Endometrium (tissue), 2 donors: ENCODE measurements at regions not wholly inside any gene's neighbourhood (a gene's known extent, or its start where the extent isn't known, plus 50 kb on each side); places are given as distances from the start of the nearest gene placed in this dataset.

Experiments used
- FAIRE-seq: peaks from 2 replicates; lab custom pipeline; 2012; peaks lifted over from hg19 to GRCh38; lab: Jason Lieb, UNC
- donor health status: control.
- donor health status: control.

DNA sequence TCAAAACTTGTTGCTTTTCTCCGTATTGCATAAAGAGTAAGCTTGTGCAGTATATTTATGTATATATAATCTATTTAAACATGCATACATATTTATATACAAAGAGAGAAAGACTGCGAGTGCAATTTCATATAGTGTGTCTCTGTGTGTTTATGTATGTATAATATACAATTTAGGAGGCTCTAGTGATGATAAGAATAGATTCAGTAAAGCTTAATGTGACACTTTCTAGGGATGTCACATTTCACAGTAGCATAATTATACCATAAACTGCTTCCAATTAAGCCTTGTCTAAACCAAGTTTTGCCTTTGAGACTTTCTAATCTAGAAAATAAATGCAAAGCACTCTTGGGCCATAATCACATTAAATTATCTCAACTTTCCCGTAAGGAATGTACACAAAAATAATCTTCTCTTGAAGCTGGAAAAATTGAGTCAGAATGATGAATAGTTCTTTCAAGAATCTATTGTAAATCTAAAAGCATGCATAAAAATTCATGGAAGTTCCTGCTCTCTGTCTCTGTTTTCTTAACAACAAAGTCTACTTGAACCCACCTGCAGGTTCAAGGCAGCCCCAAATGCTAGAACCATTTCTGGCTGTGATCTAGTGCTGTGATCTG lies 114.1 kb upstream of the NPY2R start:
- no peak for FAIRE-seq

DNA sequence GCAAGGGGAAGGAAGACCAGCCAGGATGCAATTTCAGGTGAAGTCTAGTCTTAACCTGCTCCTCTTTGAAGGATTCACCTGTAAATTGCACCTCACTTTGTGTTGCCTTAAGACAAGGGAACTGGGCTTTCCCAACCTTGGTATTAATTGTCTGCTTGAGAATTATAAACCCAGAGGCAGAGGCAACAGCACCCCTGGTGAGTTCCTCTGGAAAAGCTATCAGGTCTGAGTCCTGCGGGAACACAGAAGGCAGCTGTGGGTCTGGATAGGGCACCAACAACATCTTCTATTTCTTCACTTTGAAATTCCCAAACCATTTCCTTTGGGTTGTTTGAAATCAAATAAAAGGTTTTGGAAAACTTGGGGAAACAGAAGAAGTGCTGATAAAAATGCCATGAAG lies 109.2 kb upstream of the NPY2R start:
- no peak for FAIRE-seq

DNA sequence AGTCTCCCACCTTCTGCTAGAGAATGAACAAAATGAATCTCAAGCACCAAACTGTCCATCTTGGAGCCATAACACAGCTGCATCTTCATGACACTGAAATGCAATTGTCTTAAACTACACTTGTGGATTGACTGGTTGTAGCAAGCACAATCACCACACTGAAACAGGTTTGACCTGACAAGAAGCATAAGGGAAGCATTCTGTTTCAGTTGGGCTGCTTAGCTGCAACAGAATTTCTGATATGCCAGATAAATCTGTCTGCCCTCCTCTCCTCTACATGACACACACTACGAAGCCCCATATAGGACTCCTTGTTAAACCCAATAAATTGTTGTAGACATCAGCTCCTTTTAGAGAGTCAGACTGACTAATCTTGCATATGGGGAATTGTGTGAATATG lies 101.8 kb upstream of the NPY2R start:
- FAIRE-seq, result no peak

DNA sequence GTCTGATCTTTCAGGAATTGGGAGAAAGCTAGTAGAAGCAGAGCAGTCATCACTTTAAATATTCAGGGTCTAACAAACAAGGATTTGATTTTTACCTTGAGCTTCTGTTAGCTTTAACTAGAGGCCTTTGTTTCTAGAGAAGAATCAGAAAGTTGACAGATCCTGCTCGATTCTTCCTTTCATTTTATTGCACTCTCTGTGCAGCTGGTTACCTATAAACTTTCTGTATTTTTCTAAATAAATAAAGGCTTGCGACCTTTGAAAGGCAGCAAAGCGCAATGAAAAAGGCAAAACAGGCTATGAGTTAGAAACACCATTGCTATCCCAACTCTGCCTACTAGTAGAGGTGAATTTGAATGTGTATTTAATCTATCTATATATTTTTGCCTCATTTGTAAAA lies 101.4 kb upstream of the NPY2R start:
- no peak for FAIRE-seq

DNA sequence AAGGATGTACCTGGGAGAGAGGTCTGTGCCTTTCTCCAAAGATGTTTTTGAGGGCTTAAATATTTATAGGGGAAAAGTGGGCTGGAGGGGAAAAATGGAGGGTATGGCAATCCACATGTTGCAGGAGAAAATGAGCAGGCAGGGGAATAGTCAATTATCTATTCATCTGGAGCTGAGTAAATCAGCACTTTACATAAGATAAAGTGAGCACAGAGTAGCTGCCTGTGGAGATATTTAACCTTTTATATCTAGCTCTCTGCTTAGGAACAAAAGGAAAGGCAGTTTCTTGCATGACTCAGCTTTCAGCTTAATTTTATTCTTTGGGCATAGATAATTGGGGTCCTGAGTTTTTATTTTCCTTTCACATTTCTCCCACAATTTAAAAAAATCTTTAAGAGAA lies 93.6 kb upstream of the NPY2R start:
- FAIRE-seq, result no peak

DNA sequence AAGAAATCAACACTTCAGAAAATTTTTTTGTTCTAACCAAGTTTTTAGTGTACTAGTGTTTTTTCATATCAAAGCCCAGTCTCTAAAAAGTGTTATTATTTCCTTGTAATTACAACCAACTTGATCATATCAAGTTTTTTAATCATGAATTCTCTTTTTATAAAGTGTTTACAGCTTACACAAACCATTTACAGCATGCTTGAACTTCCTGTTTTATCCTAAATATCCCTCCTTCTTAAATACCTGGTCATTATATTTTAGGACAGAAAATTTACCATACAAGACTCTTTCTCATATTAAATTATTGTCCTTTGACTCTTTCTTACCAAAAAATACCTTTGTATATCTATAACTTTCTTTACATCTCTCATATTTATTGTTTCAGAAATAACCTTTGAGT lies 89.4 kb upstream of the NPY2R start:
- no peak for FAIRE-seq

DNA sequence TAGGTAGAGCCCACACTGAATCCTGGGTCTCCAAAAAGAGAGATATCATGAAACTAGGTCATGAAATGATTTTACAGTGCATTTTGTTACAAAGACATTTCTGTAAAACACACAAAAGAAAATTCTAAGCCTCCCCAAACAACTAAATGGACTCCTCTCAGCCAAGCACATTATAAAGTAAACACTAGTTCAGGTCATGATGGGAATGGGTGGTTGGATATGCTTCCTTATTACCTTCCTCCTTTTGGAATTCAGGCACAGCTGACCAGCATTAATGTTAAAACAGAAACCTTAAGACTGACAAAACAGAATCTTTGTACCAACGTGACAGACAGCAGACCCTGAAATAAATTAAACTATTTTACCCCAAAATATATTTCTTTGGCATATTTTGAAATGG lies 87.9 kb upstream of the NPY2R start:
- FAIRE-seq, result no peak

DNA sequence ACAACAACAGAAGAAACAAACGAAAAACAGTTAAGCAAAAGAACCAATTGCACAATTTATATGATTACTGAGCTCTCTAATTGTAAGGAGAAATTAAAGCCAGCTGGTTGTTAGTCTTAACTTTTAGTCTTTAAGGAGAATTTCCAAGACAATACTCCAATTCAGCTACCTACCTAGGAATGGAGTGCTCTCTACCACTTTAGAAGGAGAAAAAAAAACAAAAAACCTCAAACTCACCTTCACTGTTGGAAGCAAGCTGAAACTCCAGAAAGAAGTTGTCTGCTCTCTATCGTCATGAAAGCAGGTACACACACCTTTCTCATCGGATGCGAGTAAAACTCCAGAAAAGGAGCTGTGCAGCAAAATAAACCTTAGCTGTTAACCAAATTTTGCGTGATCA lies 86.1 kb upstream of the NPY2R start:
- FAIRE-seq, result no peak

DNA sequence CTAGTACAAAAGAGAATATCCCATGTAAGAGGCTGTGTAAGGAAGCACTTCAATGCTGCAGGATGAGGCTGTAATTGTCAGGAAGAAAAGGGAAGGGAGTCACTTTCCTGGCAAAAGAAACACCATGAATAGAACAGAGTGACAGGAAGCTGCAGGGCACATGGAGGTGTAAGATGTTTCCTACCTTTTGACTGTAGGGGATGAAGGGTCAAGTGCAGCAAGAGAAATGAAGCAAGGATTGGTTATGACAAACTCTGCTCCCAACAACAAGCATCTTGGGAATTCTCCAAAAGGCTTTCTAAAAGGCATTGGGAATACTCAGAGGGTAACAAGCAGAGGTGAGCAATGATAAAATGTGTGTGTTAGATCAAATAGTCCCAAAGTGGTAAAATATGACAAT lies 74.3 kb upstream of the NPY2R start:
- no peak for FAIRE-seq

DNA sequence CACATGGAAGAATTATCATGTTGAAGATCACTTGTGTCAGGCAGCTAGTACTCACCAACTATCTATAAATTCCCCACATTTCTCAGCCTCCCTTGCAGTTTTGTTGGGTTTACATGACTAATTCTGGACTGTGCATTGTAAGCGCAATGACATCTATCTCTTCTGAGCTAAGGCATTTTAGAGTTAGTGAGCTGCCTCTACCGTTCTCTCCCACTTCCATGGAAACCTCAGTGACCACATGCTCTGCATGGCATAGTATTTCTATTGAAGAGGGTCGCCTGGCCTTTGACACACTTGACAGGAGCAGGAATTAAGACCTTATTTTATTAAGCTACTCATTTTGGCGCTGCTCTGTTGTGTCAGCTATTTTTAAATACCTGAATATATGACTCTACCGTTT lies 67.5 kb upstream of the NPY2R start:
- FAIRE-seq, result no peak

DNA sequence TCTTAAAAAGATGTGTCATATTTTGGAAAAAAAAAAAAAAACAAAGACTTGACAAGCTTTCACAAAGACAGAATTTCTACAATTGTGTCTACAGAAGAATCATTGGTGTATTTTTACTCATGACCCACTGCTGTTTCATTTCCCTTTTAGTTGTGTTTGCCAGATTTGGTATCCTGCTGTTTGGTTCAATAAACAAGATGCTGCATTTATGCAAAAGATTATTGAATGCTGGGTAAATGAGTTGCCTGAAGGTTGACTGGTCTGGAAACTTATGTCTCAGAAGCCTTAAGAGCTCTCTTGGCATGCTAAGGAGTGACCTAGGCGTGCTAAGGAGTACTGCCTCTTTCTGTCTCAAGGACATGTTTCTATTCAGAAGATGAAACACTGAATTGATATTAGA lies 64.9 kb upstream of the NPY2R start:
- no peak for FAIRE-seq
